HG02973 (cell line): ENCODE measurements at regions not wholly inside any gene's neighbourhood (a gene's known extent, or its start where the extent isn't known, plus 50 kb on each side); places are given as distances from the start of the nearest gene placed in this dataset.
"Not testable (repeated sequence)": the region's sequence is repeated elsewhere in the genome, so short reads cannot be mapped to it uniquely, and the experiment has no call there.

Experiments
- ATAC-seq: cut with Tn5 transposase; IDR thresholded peaks from one replicate; pipeline ENCODE4 v1.9.1; 2021; ENCODE audit warnings: moderate library complexity; ENCODE audit not compliant: unreplicated experiment

DNA sequence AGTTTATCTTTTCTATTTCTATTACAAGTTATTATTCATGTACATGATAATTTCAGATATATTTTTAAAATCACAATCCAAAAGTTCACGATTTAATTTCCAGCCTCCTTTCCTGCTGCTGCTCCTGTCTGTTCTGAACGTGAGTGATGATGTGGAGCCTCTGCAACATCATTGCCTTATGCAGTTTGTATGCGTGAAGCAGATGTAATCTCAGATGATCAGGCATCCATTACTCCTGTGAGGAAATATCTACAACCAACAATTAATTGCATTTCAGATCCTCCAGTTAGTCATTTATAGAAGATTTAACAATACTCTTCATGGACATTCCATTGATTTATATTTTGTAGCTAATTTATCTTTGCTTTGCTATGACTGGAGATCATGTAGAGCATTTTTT is 668.7 kb upstream of the EPHA5 start:
- ATAC-seq: no peak

DNA sequence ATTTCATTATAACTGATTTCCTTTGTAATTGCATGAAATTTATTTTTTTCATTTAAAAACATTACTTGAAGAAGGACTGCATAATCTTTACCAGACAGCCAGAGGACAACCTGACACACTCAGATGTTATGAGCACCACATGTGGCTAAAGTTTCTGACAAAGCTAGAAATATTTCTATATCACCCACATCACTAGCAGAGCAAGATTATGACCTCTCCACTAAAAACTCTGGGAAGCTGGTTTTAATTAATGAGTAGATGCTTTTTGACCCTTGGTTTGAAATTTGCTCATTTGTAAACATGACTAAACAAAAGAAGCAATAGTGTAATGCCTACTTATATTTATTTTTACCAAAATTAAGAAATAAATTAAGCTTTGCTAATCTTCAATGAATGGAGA is 661.5 kb upstream of the EPHA5 start:
- ATAC-seq: no peak

DNA sequence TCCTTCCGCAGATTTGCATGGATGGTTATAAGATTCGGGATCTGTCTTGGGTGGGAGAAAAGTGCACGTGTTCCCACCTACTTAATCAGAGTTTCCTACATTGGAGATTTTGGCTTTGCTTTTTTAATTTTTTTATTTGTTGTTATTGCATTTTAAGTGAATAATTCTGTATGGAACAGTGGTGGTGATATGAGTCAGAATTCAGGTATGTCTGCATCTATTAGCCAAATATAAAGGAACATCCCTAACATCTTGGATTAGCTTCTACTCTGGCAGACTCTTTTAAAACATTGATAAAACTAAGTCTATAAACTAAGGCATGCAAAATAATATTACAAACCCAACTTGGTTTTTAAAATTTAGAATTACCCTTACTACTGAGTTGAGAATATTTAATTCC is 659.8 kb upstream of the EPHA5 start:
- ATAC-seq: no peak

DNA sequence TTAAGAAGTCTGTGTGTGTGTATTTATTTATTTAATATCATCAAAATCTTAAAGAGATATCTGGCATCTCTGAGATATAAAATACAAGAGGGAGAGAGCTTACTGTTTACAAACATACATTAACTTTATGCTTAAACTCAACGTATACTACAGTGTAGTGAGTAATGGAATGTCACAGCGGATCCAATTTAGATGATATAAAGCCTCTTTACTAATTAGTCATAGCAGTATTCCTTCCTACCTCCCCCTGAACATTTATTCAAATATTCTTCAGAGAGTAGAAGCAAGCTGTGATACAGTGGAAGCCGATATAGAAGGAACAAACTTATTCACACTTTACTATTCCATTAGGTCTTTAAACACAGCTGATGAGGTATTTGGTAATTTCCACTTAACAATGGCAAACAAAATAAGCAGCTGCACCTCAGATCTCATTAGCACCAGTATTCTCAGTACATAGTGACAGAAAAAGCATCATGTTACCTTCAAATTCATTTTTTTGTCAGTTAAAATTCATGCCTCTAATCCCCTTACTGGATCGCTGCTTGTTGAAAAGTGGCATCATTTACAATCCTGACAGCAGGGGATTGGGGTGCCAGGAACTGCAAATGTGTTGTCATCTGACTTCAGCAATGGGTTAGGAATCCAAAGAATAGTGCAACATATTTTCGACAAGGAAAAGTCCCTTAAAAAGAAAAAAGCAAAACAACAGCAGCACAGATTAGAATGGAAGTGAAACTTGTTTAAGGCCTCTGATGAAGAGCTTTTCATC is 658.7 kb upstream of the EPHA5 start:
- no peak for ATAC-seq

DNA sequence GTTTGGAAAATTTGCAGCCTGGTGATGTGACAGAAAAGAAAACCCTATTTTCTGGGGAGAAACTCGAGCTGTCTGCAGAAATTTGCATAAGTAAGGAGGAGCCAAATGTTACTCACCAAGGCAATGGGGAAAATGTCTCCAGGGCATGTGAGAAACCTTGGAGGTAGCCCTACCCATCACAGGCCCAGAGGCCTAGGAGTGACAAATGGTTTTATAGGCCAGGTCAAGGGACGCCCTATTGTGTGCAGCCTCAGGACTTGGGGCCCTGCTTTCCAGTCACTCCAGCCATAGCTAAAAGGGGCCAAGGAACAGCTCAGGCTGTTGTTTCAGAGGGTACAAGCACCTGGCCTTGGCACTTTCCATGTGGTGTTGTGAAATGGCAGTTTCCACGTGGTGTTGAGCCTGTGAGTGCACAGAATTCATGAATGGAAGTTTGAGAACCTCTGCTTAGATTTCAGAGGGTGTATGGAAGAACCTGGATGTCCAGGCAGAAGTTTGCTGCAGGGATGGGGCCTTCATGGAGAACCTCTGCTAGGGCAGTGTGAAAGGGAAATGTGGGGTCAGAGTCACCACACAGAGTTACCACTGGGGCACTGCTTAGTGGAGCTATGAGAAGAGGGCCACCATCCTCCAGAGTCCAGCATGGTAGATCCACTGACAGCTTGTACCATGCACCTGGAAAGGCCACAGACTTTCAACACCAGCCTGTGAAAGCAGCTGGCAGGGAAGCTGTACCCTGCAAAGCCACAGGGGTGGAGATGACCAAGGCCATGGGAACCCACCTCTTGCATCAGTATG is 637.6 kb upstream of the EPHA5 start:
- ATAC-seq: no peak

DNA sequence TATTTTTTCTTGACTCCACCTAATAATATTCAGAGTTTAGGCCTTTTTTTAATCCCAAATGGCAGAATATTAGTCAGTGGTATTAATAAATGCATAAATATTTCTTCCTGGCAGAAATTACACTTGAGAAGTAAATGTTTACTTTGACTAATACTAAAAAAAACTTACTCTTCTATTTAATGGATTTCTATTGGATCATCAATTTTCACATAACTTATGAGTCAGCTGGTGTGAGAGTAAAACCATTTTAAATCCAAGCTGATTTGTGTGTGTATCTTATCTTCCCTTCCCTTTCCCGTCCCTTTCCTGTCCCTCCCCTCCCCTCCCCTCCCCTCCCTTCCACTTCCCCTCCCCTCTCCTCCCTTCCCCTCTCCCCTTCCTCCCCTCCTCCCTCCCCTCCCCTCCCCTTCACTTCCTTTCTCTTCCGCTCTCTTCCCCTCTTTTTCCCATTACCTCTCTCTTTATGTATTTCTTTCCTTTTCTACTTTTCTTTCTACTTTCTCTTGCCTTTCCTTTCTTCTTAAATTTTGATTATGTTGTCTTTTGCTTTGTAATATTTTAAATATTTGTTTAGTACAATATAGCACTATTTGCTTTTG is 630.1 kb upstream of the EPHA5 start:
- ATAC-seq: no peak

DNA sequence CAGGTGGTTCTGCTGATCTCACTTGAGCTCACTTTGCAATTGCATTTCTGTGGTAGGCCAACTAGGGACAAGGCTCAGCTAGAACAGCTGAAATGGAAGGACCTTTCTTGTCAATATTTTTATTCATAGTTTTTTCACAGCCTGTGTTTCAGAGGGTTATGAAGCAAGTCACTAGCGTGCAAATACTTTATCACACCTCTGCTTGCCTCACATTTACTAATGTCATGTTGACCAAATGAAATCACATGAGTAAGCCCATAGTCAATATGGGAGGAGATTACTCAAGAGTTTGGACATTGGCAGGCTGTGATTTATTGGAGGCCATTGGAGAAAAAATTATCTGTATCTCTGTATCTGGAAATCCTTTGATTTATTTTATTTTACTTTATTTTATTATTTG is 628.3 kb upstream of the EPHA5 start:
- no peak for ATAC-seq

DNA sequence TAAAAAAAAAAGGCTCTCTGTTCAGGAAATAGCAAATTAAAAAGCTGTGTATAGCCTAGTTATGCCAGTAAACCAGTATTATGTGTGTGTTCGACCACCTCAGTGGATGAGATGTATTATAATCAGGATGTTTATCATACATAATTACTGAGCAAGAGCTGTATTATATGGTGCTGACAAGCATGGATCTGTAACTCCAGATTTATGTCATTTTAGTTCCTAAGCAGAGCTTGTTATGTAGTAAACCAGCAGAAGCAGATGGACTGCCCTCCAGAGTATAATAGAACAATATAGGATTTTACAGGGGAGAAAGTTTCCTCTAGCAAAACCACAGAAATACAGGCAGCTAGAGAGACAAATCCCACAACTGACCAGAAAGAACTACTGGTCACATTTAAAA is 627.4 kb upstream of the EPHA5 start:
- ATAC-seq: no peak

DNA sequence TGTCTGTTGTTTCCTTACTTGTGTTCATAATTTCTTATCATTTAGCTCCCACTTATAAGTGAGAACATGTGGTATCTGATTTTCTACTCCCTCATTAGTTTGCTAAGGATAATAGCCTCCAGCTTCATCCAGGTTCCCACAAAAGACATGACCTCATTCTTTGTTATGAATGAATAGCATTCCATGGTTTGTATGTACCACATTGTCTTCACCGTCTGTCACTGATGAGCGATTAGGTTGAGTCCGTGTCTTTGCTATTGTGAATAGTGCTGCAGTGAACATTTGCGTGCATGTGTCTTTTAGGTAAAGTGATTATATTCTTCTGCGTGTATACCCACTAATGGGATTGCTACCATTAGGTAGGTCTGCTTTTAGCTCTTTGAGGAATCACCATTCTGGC is 624.3 kb upstream of the EPHA5 start:
- ATAC-seq: no peak

DNA sequence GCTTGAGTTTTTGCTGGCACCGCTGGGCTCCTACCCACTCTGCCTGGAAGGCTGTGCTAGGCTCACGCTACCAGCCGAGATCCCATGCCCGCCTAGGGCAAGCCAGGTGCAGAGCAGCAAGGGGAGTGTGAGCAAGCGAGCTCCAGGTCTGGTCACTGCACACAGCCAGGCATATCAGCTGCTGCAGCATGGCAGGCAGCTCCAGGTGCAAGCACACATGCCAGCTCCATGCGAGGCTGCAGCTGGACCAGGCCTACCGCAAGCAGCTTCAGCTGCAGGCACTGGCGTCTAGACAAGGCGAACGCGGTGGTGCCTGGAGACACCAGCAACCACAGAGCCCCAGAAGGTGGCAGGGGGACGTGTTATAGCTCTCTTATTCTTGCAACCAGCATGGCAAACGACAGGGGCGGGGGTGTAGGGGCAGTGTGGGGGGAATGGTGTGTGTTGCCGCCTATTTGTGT is 614.7 kb upstream of the EPHA5 start:
- ATAC-seq: no peak

DNA sequence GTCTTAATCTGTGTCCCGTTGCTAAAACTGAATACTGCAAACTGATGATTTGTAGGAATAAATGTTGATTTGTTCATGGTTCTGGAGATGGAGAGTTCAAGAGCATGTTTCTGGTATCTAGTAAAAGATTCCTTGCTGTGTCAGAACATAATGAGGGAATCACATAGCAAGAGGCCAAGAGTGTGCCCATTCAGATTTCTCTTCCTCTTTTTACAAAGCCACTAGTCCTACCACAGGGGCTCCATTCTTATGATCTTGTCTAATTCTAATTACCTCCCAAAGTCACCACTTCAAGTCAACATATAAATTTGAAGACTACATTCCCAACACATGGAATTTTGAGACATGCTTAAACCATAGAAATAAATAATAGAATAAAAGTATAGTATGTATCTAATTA is 608.8 kb upstream of the EPHA5 start:
- no peak for ATAC-seq

DNA sequence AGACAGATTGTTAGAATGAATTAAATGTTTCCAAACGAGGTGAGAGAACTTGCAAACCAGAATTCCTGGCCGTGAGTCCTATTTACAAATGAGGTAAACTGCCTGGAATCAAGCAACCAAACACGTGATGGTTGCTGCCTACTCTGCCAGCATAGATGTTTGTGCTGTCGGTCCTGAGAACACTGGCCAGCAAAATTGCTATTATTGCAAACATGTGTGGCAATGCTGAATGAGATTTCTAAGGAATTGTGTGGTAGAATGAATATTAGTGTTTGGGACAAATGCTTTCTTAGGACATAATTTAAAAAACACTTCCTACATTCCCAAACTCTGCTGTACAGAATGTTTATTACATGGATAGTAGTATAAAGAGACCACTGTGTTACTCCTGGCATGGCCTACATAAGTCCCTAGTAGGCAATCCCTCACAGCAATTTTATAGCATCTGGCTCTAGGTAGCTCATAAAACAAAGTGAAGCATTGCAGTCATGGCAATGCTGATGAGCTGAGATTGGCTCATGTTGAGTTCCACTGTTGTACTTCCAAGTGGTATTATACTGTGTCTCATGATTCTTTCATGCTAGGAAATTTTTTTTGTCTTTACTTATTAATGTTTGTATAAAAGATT is 605.2 kb upstream of the EPHA5 start:
- no peak for ATAC-seq

DNA sequence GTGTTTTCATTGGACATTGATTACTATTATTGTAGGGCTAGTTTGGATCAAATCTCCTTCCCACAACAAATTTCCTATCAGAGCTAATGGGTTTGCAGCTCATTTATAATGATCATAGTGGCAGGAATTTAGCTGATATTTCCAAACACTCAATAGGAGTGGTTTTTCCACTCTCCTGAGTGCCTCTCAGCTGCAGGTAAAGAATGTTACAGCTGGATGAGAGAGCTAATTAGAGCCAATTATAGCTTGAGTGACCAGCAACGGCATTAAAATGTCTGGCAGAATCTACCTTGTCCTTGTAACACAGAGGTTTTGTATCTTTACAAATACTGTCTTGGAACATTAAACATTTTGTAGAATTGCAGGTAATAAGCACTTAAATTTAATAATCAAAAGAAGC is 602.8 kb upstream of the EPHA5 start:
- no peak for ATAC-seq

DNA sequence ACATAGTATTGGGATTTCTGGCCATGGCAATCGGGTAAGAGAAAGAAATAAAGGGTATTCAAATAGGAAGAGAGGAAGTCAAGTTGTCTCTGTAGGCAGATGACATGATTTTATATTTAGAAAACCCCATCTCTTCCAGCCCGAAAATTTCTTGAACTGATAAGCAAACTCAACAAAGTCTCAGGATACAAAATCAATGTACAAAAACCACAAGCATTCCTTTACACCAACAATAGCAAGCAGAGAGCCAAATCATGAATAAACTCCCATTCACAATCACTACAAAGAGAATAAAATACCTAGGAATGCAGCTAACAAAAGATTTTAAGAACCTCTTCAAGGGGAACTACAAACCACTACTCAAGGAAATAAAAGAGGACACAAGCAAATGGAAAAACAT is 600.1 kb upstream of the EPHA5 start:
- not testable (repeated sequence) for ATAC-seq

DNA sequence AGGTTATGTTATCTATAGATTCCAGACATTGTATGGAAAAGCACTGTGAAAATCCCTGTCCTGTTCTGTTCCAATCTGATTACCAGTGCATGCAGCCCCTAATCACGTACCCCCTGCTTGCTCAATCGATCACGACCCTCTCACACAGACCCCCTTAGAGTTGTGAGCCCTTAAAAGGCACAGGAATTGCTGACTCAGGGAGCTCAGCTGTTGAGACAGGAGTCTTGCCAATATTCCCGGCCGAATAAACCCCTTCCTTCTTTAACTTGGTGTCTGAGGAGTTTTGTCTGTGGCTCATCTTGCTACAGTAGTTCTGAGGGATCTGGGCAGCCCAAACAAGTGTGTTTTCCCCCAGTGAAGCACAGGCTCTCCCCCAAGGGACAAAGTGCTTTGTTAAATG is 596.3 kb upstream of the EPHA5 start:
- ATAC-seq: not testable (repeated sequence)

DNA sequence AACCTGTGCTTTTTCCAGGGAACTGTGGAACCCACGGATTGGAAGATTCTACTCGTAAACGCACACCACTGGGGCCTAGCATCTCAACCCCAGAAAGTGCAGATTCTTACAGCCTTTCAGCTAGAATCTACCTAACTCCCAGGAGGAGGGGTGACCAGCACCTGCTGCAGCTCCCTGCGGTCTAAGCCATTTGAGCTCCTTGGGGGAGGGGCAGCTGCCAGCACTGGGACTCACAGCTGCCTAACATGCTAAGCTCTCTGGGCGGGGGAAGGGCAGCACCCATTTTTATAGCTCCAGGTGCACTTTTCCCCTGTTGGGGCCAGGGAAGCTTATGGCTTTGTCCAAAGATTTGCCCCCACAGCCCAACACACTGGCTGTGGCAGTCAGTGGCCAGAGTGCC is 595.7 kb upstream of the EPHA5 start:
- no peak for ATAC-seq

DNA sequence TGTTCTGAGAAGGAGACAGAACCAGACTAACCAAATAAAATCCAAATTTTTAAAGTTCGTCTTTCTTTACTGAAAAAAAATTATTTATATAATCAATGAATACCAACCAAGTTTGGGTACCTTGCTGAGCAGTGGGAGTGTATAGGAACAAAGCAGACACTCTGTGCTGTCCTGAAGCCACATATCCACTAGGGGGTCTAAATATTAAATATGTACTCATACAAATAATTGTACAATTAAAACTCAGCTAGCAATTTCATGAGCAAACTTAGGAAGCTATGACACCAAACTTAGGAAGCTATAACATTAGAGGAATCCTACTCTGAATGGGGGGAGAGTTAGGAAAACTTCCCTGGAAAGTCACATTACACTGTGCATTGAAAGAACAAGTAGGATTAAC is 582.0 kb upstream of the EPHA5 start:
- no peak for ATAC-seq

DNA sequence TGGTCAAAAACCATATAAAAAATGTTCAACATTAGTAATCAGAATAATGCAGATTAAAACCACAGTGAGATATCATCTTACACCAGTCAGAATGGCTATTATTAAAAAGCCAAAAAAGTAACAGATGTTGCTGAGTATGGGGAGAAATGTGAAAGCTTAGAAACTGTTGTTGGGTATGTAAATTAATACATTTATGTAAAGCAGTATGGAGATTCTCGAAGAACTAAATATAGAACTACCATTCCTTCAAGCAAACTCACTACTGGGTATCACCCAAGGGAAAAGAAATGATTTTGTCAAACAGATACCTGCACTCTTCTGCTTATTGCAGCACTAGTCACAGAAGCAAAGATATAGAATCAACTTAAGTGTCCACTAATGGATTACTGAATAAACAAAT is 576.4 kb upstream of the EPHA5 start:
- ATAC-seq: no peak

DNA sequence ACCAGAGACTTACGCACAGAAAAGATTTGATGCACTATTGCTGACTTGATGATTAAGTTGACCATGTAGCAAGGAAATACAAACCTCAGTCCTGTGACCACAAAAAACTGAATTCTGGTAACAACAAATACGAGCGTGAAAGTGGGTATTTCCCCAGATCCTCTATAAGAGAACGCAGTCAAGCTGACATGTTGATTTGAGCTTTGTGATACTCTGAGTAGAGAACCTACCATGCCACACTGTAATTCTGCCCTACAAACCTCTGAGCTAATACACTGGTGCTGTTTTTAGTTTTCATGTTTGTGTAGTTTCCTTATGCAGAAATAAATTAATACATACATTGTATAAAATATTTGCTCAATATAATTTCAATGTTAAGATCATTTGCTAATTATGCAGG is 565.6 kb upstream of the EPHA5 start:
- no peak for ATAC-seq

DNA sequence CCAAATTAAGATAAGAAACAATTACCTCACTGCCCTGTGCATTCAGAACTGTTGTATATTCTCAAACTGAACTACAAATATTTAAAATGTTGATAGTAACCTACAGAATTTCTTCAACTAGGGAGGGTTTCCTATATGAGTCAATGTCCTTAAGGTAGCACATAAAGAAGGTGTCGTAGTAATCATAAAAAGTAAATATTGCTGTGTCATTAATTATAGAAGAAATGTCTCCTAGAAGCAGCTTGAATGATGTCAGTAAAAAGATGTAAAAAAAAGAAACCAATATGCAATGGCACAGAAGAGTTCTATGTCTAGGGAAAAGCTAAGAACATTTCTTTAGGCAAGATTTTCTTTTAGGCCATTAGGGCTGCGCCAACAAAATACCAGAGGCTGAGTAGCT is 559.6 kb upstream of the EPHA5 start:
- no peak for ATAC-seq

DNA sequence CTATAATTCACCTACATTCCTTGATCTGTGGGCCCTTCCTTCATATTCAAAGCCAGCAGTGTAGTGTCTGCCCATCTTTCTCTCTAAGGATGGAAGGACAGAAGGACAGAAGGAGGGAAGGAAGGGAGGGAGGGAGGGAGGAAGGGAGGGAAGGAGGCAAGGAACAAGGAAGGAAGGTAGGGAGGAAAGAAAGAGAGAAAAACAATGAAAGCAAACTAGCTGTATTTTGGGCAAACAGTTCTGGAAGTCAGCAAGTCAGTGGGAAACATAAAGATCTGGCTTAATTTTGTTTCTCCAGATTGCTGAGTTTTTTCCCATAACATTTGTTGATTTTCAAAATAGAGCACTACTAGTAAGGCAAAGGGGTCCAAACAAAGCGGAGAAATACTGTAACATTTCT is 555.2 kb upstream of the EPHA5 start:
- ATAC-seq: no peak
